ENCODE measurements at regions not wholly inside any gene's neighbourhood (a gene's known extent, or its start where the extent isn't known, plus 50 kb on each side); places are given as distances from the start of the nearest gene placed in this dataset.
A peak's percentile ranks its signal among the peaks of the same experiment; 100 is the strongest.
"Not testable (repeated sequence)": the region's sequence is repeated elsewhere in the genome, so short reads cannot be mapped to it uniquely, and the experiment has no call there.

GRCh38 chr1:196366-196765, 255.1 kb downstream of the OR4F29 start:
- intact Hi-C loops (cut with DNase I); H3K4me1 ChIP-seq; H3K27me3 ChIP-seq; ATAC-seq; H3K36me3 ChIP-seq; H3K4me3 ChIP-seq; H3K9me3 ChIP-seq; DNase-seq; H3K27ac ChIP-seq: not testable (repeated sequence)
- no CpG with 5 or more reads among the region's 5 CpGs for WGBS, 4 donors

- H3K4me3 ChIP-seq; H3K4me1 ChIP-seq; intact Hi-C loops (cut with DNase I); H3K27me3 ChIP-seq; H3K27ac ChIP-seq; ATAC-seq; H3K9me3 ChIP-seq: not testable (repeated sequence)
- DNase-seq, result peak; percentile 5 to 73 (median 40)
- peaks cover 0 to 10% (median 5%) of the 10 kb centered on the region in 9 donors for H3K36me3 ChIP-seq
- WGBS, 4 donors, result 39 to 61% (median 50%) methylated on average over 15 to 17 of the region's 19 CpGs
Measured at GRCh38 chr1:191296-192049, 260.0 kb downstream of the OR4F29 start.

- DNase-seq, result peak in 1 of 5 donors; percentile 2
- H3K4me3 ChIP-seq; H3K9me3 ChIP-seq; H3K4me1 ChIP-seq; H3K27ac ChIP-seq; intact Hi-C loops (cut with DNase I); ATAC-seq; H3K27me3 ChIP-seq: not testable (repeated sequence)
- 62 to 82% (median 75%) methylated on average over 4 to 5 of the region's 6 CpGs for WGBS, 4 donors
- peaks cover 0 to 10% (median 5%) of the 10 kb centered on the region in 9 donors for H3K36me3 ChIP-seq
Measured at GRCh38 chr1:190678-191077, 260.8 kb downstream of the OR4F29 start.

GRCh38 chr1:189915-190314, 261.6 kb downstream of the OR4F29 start:
- peaks cover 0 to 10% (median 5%) of the 10 kb centered on the region in 9 donors for H3K36me3 ChIP-seq
- H3K9me3 ChIP-seq; H3K4me3 ChIP-seq; ATAC-seq; H3K27me3 ChIP-seq; H3K4me1 ChIP-seq; H3K27ac ChIP-seq; intact Hi-C loops (cut with DNase I): not testable (repeated sequence)
- DNase-seq, result peak in 2 of 5 donors; percentile 2 to 9
- WGBS, 4 donors, result 74 to 91% (median 83%) methylated on average over 3 to 4 of the region's 8 CpGs; no CpG with 5 or more reads in 1 of the 4 donors

GRCh38 chr1:189270-189669, 262.2 kb downstream of the OR4F29 start:
- 94 to 97% (median 95%) methylated on average over 5 to 6 of the region's 13 CpGs; no CpG with 5 or more reads in 1 of the 4 donors for WGBS, 4 donors
- intact Hi-C loops (cut with DNase I); H3K4me1 ChIP-seq; ATAC-seq; H3K27me3 ChIP-seq; H3K4me3 ChIP-seq; H3K27ac ChIP-seq; H3K9me3 ChIP-seq: not testable (repeated sequence)
- peak in 3 of 5 donors; percentile 1 to 15 (median 10) for DNase-seq
- peaks cover 0 to 10% (median 5%) of the 10 kb centered on the region in 9 donors for H3K36me3 ChIP-seq

- H3K36me3 ChIP-seq, result peaks cover 0 to 10% (median 5%) of the 10 kb centered on the region in 9 donors
- H3K4me1 ChIP-seq; intact Hi-C loops (cut with DNase I); H3K4me3 ChIP-seq; H3K27me3 ChIP-seq; H3K27ac ChIP-seq; H3K9me3 ChIP-seq; ATAC-seq: not testable (repeated sequence)
- WGBS, 4 donors, result 59 to 72% (median 71%) methylated on average over 2 to 4 of the region's 6 CpGs
- peak in 3 of 5 donors; percentile 2 to 10 (median 5) for DNase-seq
Measured at GRCh38 chr1:187298-187697, 264.2 kb downstream of the OR4F29 start.

GRCh38 chr1:186691-187131, 264.8 kb downstream of the OR4F29 start:
- H3K4me3 ChIP-seq; H3K4me1 ChIP-seq; ATAC-seq; H3K27ac ChIP-seq; intact Hi-C loops (cut with DNase I); H3K27me3 ChIP-seq; H3K9me3 ChIP-seq: not testable (repeated sequence)
- H3K36me3 ChIP-seq, result peaks cover 0 to 10% (median 5%) of the 10 kb centered on the region in 9 donors
- DNase-seq, result peak in 4 of 5 donors; percentile 2 to 20 (median 10)
- WGBS, 4 donors, result 91 to 97% (median 93%) methylated on average over 2 of the region's 2 CpGs

GRCh38 chr1:186223-186622, 265.3 kb downstream of the OR4F29 start:
- H3K9me3 ChIP-seq; H3K27me3 ChIP-seq; H3K4me3 ChIP-seq; H3K4me1 ChIP-seq; ATAC-seq; H3K27ac ChIP-seq; intact Hi-C loops (cut with DNase I); H3K36me3 ChIP-seq: not testable (repeated sequence)
- DNase-seq, result peak in 3 of 5 donors; percentile 2 to 16 (median 3)
- WGBS, 4 donors, result 89 to 100% (median 93%) methylated on average over 1 to 10 of the region's 15 CpGs

GRCh38 chr1:185526-185925, 266.0 kb downstream of the OR4F29 start:
- H3K27ac ChIP-seq; H3K9me3 ChIP-seq; ATAC-seq; H3K4me1 ChIP-seq; H3K4me3 ChIP-seq; H3K36me3 ChIP-seq; intact Hi-C loops (cut with DNase I); H3K27me3 ChIP-seq: not testable (repeated sequence)
- 81 to 85% (median 84%) methylated on average over 4 to 5 of the region's 13 CpGs; no CpG with 5 or more reads in 1 of the 4 donors for WGBS, 4 donors
- peak in 2 of 5 donors; percentile 9 to 17 for DNase-seq

- intact Hi-C loops (cut with DNase I); H3K36me3 ChIP-seq; H3K27me3 ChIP-seq; H3K27ac ChIP-seq; H3K4me1 ChIP-seq; H3K9me3 ChIP-seq; ATAC-seq; H3K4me3 ChIP-seq: not testable (repeated sequence)
- peak in 3 of 5 donors; percentile 2 to 16 (median 8) for DNase-seq
- 0 to 9% methylated on average over 1 of the region's 3 CpGs; no CpG with 5 or more reads in 2 of the 4 donors for WGBS, 4 donors
Measured at GRCh38 chr1:184336-184686, 267.2 kb downstream of the OR4F29 start.

- H3K27ac ChIP-seq; H3K27me3 ChIP-seq; H3K36me3 ChIP-seq; H3K9me3 ChIP-seq; H3K4me3 ChIP-seq; intact Hi-C loops (cut with DNase I); H3K4me1 ChIP-seq; ATAC-seq: not testable (repeated sequence)
- 67 to 80% (median 73%) methylated on average over 7 to 8 of the region's 13 CpGs for WGBS, 4 donors
- DNase-seq, result peak in 3 of 5 donors; percentile 13 to 35 (median 27)
Measured at GRCh38 chr1:183620-184335, 267.7 kb downstream of the OR4F29 start.

Data from heart left ventricle (tissue), 16 donors.